Osteocyte (in vitro differentiated cells): ENCODE measurements at regions not wholly inside any gene's neighbourhood (a gene's known extent, or its start where the extent isn't known, plus 50 kb on each side); places are given as distances from the start of the nearest gene placed in this dataset.

ENCODE experiments used
- DNase-seq: peaks from one replicate; pipeline ENCODE4 v3.0.0; 2021; ENCODE audit warnings: mixed read lengths; ENCODE audit not compliant: unreplicated experiment; ENCODE audit errors: extremely low spot score
- H3K27ac Mint-ChIP-seq: one replicate; pipeline ENCODE4 v1.8.0; 2021; ENCODE audit warnings: mild to moderate bottlenecking, mixed read lengths; ENCODE audit not compliant: unreplicated experiment
- H3K27me3 Mint-ChIP-seq: one replicate; pipeline ENCODE4 v1.8.0; 2021; ENCODE audit warnings: mixed read lengths; ENCODE audit not compliant: unreplicated experiment
- H3K36me3 Mint-ChIP-seq: one replicate; pipeline ENCODE4 v1.8.0; 2021; ENCODE audit warnings: mixed read lengths; ENCODE audit not compliant: unreplicated experiment
- H3K4me1 Mint-ChIP-seq: one replicate; pipeline ENCODE4 v1.8.0; 2021; ENCODE audit warnings: mixed read lengths; ENCODE audit not compliant: unreplicated experiment
- H3K4me3 Mint-ChIP-seq: one replicate; pipeline ENCODE4 v1.8.0; 2021; ENCODE audit warnings: mild to moderate bottlenecking, moderate library complexity, mixed read lengths; ENCODE audit not compliant: unreplicated experiment
- H3K9me3 Mint-ChIP-seq: one replicate; pipeline ENCODE4 v1.8.0; 2021; ENCODE audit warnings: mixed read lengths; ENCODE audit not compliant: unreplicated experiment
- CTCF ChIP-seq: fragments of 200-600 bp; sonication (generic); IDR thresholded peaks from 2 replicates; pipeline ENCODE4 v1.5.0; 2021; ENCODE audit warnings: antibody characterized with exemption, mild to moderate bottlenecking, moderate library complexity

- Mint-ChIP-seq H3K4me3 (no peak overlapping the region), H3K4me1 (no peaks in the 10 kb centered on the region), H3K27ac (no peak overlapping the region), H3K27me3 (no peaks in the 10 kb centered on the region), H3K9me3 (peaks cover 23% of the 10 kb centered on the region), H3K36me3 (no peaks in the 10 kb centered on the region)
- no peak for DNase-seq
- no peak for TF ChIP-seq CTCF
These were observed 1251.5 kb downstream of the DNAJB9 start for GRCh38 chr7:109821156-109821555.

- Mint-ChIP-seq H3K36me3 (no peaks in the 10 kb centered on the region), H3K4me1 (no peaks in the 10 kb centered on the region)
- DNase-seq: no peak
These were observed 1256.1 kb upstream of the LRRN3 start for GRCh38 chr7:109834851-109835250.

GRCh38 chr7:109835577-109835976, 1255.3 kb upstream of the LRRN3 start:
- Mint-ChIP-seq H3K9me3 (no peaks in the 10 kb centered on the region), H3K4me3 (no peak overlapping the region), H3K36me3 (no peaks in the 10 kb centered on the region), H3K27me3 (no peaks in the 10 kb centered on the region), H3K27ac (no peak overlapping the region), H3K4me1 (no peaks in the 10 kb centered on the region)
- no peak for TF ChIP-seq CTCF
- DNase-seq: no peak

More at GRCh38 chr7:109834851-109835250, 1256.1 kb upstream of the LRRN3 start:
- no peaks in the 10 kb centered on the region for H3K27me3 Mint-ChIP-seq
- H3K4me3 Mint-ChIP-seq: no peak overlapping the region
- no peak for TF ChIP-seq CTCF
- H3K27ac Mint-ChIP-seq: no peak overlapping the region
- H3K9me3 Mint-ChIP-seq: no peaks in the 10 kb centered on the region

GRCh38 chr7:109836016-109836415, 1254.9 kb upstream of the LRRN3 start:
- no peak overlapping the region for H3K27ac Mint-ChIP-seq
- H3K4me1 Mint-ChIP-seq: no peaks in the 10 kb centered on the region
- no peaks in the 10 kb centered on the region for H3K9me3 Mint-ChIP-seq
- no peak overlapping the region for H3K4me3 Mint-ChIP-seq
- DNase-seq: no peak
- no peaks in the 10 kb centered on the region for H3K36me3 Mint-ChIP-seq
- no peaks in the 10 kb centered on the region for H3K27me3 Mint-ChIP-seq
- TF ChIP-seq CTCF: no peak

GRCh38 chr7:109842386-109842785, 1248.5 kb upstream of the LRRN3 start:
- no peaks in the 10 kb centered on the region for H3K36me3 Mint-ChIP-seq
- TF ChIP-seq CTCF: no peak
- no peak for DNase-seq
- peaks cover 5% of the 10 kb centered on the region for H3K27me3 Mint-ChIP-seq
- no peak overlapping the region for H3K4me3 Mint-ChIP-seq
- no peaks in the 10 kb centered on the region for H3K4me1 Mint-ChIP-seq
- H3K9me3 Mint-ChIP-seq: no peaks in the 10 kb centered on the region
- H3K27ac Mint-ChIP-seq: no peak overlapping the region
